Right atrium auricular region (tissue), 2 donors: ENCODE measurements at regions not wholly inside any gene's neighbourhood (a gene's known extent, or its start where the extent isn't known, plus 50 kb on each side); places are given as distances from the start of the nearest gene placed in this dataset.

ENCODE experiments used
- DNase-seq: peaks from one replicate; pipeline ENCODE4 v3.0.0-alpha.2; 2019; ENCODE audit warnings: low spot score
- H3K27ac ChIP-seq, 2 donors: fragments of 200-600 bp; sonication (generic); 1 replicate in 1 of 2; 2 replicates in 1 of 2; pipeline ENCODE4 v1.5.1; 2016 to 2019
- H3K27me3 ChIP-seq, 2 donors: fragments of 200-600 bp; sonication (generic); one replicate each; pipeline versions ENCODE4 v1.5.1 to v1.6.0; 2017 to 2019
- H3K36me3 ChIP-seq: fragments of 200-600 bp; sonication (generic); one replicate; pipeline ENCODE4 v1.5.1; 2016
- H3K4me1 ChIP-seq, 2 donors: fragments of 200-600 bp; sonication (generic); one replicate each; pipeline versions ENCODE4 v1.5.1 to v1.6.0; 2017 to 2019
- H3K4me3 ChIP-seq, 2 donors: fragments of 200-600 bp; sonication (generic); 1 replicate in 1 of 2; 2 replicates in 1 of 2; pipeline ENCODE4 v1.5.1; 2017 to 2019; ENCODE audit warnings: mild to moderate bottlenecking in 1 of 2, moderate library complexity in 1 of 2
- H3K9me3 ChIP-seq, 2 donors: fragments of 200-600 bp; sonication (generic); one replicate each; pipeline ENCODE4 v1.5.1; 2019
- CTCF ChIP-seq, 2 donors: fragments of 200-600 bp; sonication (generic); IDR thresholded peaks; one replicate each; pipeline ENCODE4 v1.5.1; 2019; ENCODE audit warnings: antibody characterized with exemption in 2 of 2

GRCh38 chr5:60183881-60184280, 290.4 kb upstream of the PDE4D start:
- no peaks in the 10 kb centered on the region for H3K36me3 ChIP-seq
- H3K27me3 ChIP-seq: no peaks in the 10 kb centered on the region
- no peaks in the 10 kb centered on the region for H3K4me1 ChIP-seq
- H3K9me3 ChIP-seq: no peaks in the 10 kb centered on the region
- DNase-seq: no peak
- H3K4me3 ChIP-seq: no peak overlapping the region
- TF ChIP-seq CTCF (IDR thresholded peaks at IDR 0.05): no peak
- H3K27ac ChIP-seq: no peak overlapping the region

- no peak for TF ChIP-seq CTCF (IDR thresholded peaks at IDR 0.05)
- H3K4me1 ChIP-seq: no peaks in the 10 kb centered on the region
- H3K27ac ChIP-seq: no peak overlapping the region
- no peak overlapping the region for H3K4me3 ChIP-seq
- DNase-seq: no peak
- H3K9me3 ChIP-seq: peaks cover 0 to 14% of the 10 kb centered on the region in 2 donors
- no peaks in the 10 kb centered on the region for H3K36me3 ChIP-seq
- no peaks in the 10 kb centered on the region for H3K27me3 ChIP-seq
Measured at GRCh38 chr5:60178101-60178500, 284.6 kb upstream of the PDE4D start.

GRCh38 chr5:60177596-60177995, 284.1 kb upstream of the PDE4D start:
- no peak overlapping the region for H3K27ac ChIP-seq
- H3K36me3 ChIP-seq: no peaks in the 10 kb centered on the region
- H3K4me1 ChIP-seq: no peaks in the 10 kb centered on the region
- H3K4me3 ChIP-seq: no peak overlapping the region
- H3K27me3 ChIP-seq: no peaks in the 10 kb centered on the region
- peaks cover 0 to 14% of the 10 kb centered on the region in 2 donors for H3K9me3 ChIP-seq
- TF ChIP-seq CTCF (IDR thresholded peaks at IDR 0.05): no peak
- DNase-seq: no peak

GRCh38 chr5:60173667-60174066, 280.1 kb upstream of the PDE4D start:
- Histone ChIP-seq H3K27me3 (no peaks in the 10 kb centered on the region), H3K27ac (no peak overlapping the region), H3K4me1 (no peaks in the 10 kb centered on the region), H3K4me3 (no peak overlapping the region), H3K9me3 (peaks cover 0 to 14% of the 10 kb centered on the region in 2 donors), H3K36me3 (no peaks in the 10 kb centered on the region)
- no peak for DNase-seq
- TF ChIP-seq CTCF (IDR thresholded peaks at IDR 0.05): no peak

GRCh38 chr5:60163762-60164161, 270.2 kb upstream of the PDE4D start:
- no peaks in the 10 kb centered on the region for H3K36me3 ChIP-seq
- H3K4me3 ChIP-seq: no peak overlapping the region
- no peaks in the 10 kb centered on the region for H3K4me1 ChIP-seq
- H3K27me3 ChIP-seq: no peaks in the 10 kb centered on the region
- no peak for TF ChIP-seq CTCF (IDR thresholded peaks at IDR 0.05)
- H3K9me3 ChIP-seq: peaks cover 0 to 19% of the 10 kb centered on the region in 2 donors
- no peak for DNase-seq
- H3K27ac ChIP-seq: no peak overlapping the region

- DNase-seq: no peak
- TF ChIP-seq CTCF (IDR thresholded peaks at IDR 0.05): no peak
- no peak overlapping the region for H3K4me3 ChIP-seq
- no peaks in the 10 kb centered on the region for H3K27me3 ChIP-seq
- no peaks in the 10 kb centered on the region for H3K36me3 ChIP-seq
- H3K27ac ChIP-seq: no peak overlapping the region
- peaks cover 0 to 12% of the 10 kb centered on the region in 2 donors for H3K9me3 ChIP-seq
- H3K4me1 ChIP-seq: no peaks in the 10 kb centered on the region
Measured at GRCh38 chr5:60162441-60162840, 268.9 kb upstream of the PDE4D start.
